Mesenchymal stem cell (in vitro differentiated cells and primary cell): ENCODE measurements at regions not wholly inside any gene's neighbourhood (a gene's known extent, or its start where the extent isn't known, plus 50 kb on each side); places are given as distances from the start of the nearest gene placed in this dataset.

Source experiments
- DNase-seq: peaks from one replicate; pipeline ENCODE4 v3.0.0-alpha.2; 2013
- H2AFZ ChIP-seq: one replicate; pipeline ENCODE4 v1.6.1; 2013; ENCODE audit warnings: low read depth, mild to moderate bottlenecking, control low read depth, inconsistent platforms, low read length, moderate library complexity
- H2AK5ac ChIP-seq: 2 replicates; pipeline ENCODE4 v1.6.1; 2013; ENCODE audit warnings: low read length, moderate library complexity, mild to moderate bottlenecking, inconsistent platforms; ENCODE audit not compliant: severe bottlenecking
- H2BK120ac ChIP-seq: one replicate; pipeline ENCODE4 v1.6.1; 2013; ENCODE audit warnings: low read depth, mild to moderate bottlenecking, inconsistent platforms, low read length, moderate library complexity
- H2BK12ac ChIP-seq, 2 experiments: one replicate each; pipeline ENCODE4 v1.6.1; 2013; ENCODE audit warnings: inconsistent platforms in 2 of 2, low read length in 2 of 2, mild to moderate bottlenecking in 2 of 2, moderate library complexity in 2 of 2, control low read depth in 1 of 2
- H2BK15ac ChIP-seq: one replicate; pipeline ENCODE4 v1.6.1; 2013; ENCODE audit warnings: mild to moderate bottlenecking, low read depth, inconsistent platforms; ENCODE audit not compliant: poor library complexity, severe bottlenecking
- H2BK5ac ChIP-seq: 2 replicates; pipeline ENCODE4 v1.6.1; 2013; ENCODE audit warnings: low read depth, mild to moderate bottlenecking, low read length, control low read depth, inconsistent platforms; ENCODE audit not compliant: poor library complexity, severe bottlenecking
- H3K14ac ChIP-seq, 2 experiments: one replicate each; pipeline ENCODE4 v1.6.1; 2013; ENCODE audit warnings: inconsistent platforms in 2 of 2, low read length in 2 of 2, control low read depth in 1 of 2, mild to moderate bottlenecking in 1 of 2, moderate library complexity in 1 of 2
- H3K18ac ChIP-seq, 2 experiments: one replicate each; pipeline ENCODE4 v1.6.1; 2013; ENCODE audit warnings: inconsistent platforms in 2 of 2, low read length in 2 of 2, control low read depth in 1 of 2, low read depth in 1 of 2, mild to moderate bottlenecking in 1 of 2
- H3K23ac ChIP-seq, 2 experiments: one replicate each; pipeline ENCODE4 v1.6.1; 2013; ENCODE audit warnings: inconsistent platforms in 2 of 2, low read length in 2 of 2, mild to moderate bottlenecking in 2 of 2, moderate library complexity in 2 of 2, control low read depth in 1 of 2
- H3K27ac ChIP-seq: 2 replicates; pipeline ENCODE4 v1.5.1; 2013; ENCODE audit warnings: mild to moderate bottlenecking, moderate library complexity, low read length, control low read depth, inconsistent platforms; ENCODE audit not compliant: poor library complexity, severe bottlenecking
- H3K27me3 ChIP-seq, 2 experiments: 2 replicates each; pipeline versions ENCODE4 v1.6.1 to v1.7.0; 2013; ENCODE audit warnings: low read length in 2 of 2, mild to moderate bottlenecking in 2 of 2, moderate library complexity in 2 of 2, control low read depth in 1 of 2, inconsistent platforms in 1 of 2; ENCODE audit not compliant: control insufficient read depth in 1 of 2, insufficient read depth in 1 of 2
- H3K36me3 ChIP-seq, 2 experiments: 2 replicates each; pipeline versions ENCODE4 v1.6.1 to v1.7.0; 2013; ENCODE audit warnings: low read length in 2 of 2, control low read depth in 1 of 2, inconsistent platforms in 1 of 2, low read depth in 1 of 2, mild to moderate bottlenecking in 1 of 2; ENCODE audit not compliant: insufficient read depth in 2 of 2, control insufficient read depth in 1 of 2
- H3K4ac ChIP-seq, 2 experiments: one replicate each; pipeline ENCODE4 v1.6.1; 2013; ENCODE audit warnings: inconsistent platforms in 2 of 2, low read length in 2 of 2, mild to moderate bottlenecking in 2 of 2, moderate library complexity in 2 of 2, control low read depth in 1 of 2, low read depth in 1 of 2
- H3K4me1 ChIP-seq: 2 replicates; pipeline ENCODE4 v1.6.1; 2013; ENCODE audit warnings: low read depth, low read length, control low read depth; ENCODE audit not compliant: control insufficient read depth, insufficient read depth
- H3K4me2 ChIP-seq: 2 replicates; pipeline ENCODE4 v1.6.1; 2013; ENCODE audit warnings: low read length, mild to moderate bottlenecking, inconsistent platforms; ENCODE audit not compliant: poor library complexity, severe bottlenecking
- H3K4me3 ChIP-seq, 2 experiments: 2 replicates each; pipeline versions ENCODE4 v1.5.1 to v1.7.0; 2013; ENCODE audit warnings: low read length in 2 of 2, mild to moderate bottlenecking in 2 of 2, control low read depth in 1 of 2, low read depth in 1 of 2; ENCODE audit not compliant: insufficient read depth in 1 of 2
- H3K79me1 ChIP-seq: replicated peaks from 2 replicates; pipeline ENCODE4 v1.6.1; 2013; ENCODE audit warnings: mild to moderate bottlenecking, control low read depth, low read length, inconsistent platforms; ENCODE audit not compliant: poor library complexity, severe bottlenecking
- H3K9ac ChIP-seq: 2 replicates; pipeline ENCODE4 v1.7.0; 2013; ENCODE audit warnings: mild to moderate bottlenecking, low read length, moderate library complexity
- H3K9me3 ChIP-seq: 2 replicates; pipeline ENCODE4 v1.7.0; 2013; ENCODE audit warnings: mild to moderate bottlenecking, low read length; ENCODE audit not compliant: control insufficient read depth
- H4K8ac ChIP-seq: one replicate; pipeline ENCODE4 v1.6.1; 2013; ENCODE audit warnings: inconsistent platforms, mild to moderate bottlenecking, low read length, moderate library complexity
- H4K91ac ChIP-seq: one replicate; pipeline ENCODE4 v1.6.1; 2013; ENCODE audit warnings: mild to moderate bottlenecking, low read length, inconsistent platforms
- WGBS: methylation state at CpG from one replicate; pipeline ENCODE4 v1.1.7; 2013; ENCODE audit warnings: mixed read lengths; 5-methylcytosine and 5-hydroxymethylcytosine counted together

DNA sequence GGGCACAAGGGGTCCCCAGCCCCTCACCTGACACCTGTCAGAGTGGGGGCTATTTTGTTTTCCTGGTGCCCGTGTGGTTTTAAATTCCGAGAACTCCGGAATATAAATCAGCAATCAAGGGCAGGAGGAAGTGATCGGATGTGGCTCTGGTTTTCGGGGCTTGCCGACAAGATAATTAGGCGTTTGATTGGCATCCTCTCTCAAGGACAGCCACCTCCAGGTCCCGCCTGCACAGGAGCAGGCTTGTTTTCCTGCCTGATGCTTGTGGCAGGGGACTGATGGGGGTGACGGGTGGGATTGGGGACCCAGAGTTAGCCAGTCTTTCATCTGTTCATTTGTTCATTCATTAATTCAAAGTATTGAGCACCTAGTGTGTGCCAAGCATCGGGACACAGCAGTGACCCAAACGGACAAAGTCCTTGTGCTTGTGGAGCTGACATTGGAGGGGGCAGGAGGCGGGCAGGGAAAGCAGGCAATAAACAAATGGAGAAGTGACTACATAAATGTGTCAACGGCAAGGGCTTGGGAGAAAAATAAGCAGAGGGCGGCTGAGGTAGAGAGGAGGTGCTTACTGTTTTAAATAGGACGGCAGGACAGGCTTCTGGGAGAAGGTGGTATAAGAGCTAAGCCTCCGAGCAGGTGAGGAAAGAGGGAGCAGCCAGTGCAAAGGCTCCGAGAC is 166.5 kb downstream of the PHETA1 start:
- H3K27ac ChIP-seq = no peak overlapping the region
- no peak overlapping the region for H2AFZ ChIP-seq
- no peak overlapping the region for H2BK120ac ChIP-seq
- H3K4me1 ChIP-seq = no peaks in the 10 kb centered on the region
- H3K18ac ChIP-seq = no peak overlapping the region
- H3K4me3 ChIP-seq = no peak overlapping the region
- no peak overlapping the region for H3K23ac ChIP-seq
- H3K9me3 ChIP-seq = no peaks in the 10 kb centered on the region
- H3K27me3 ChIP-seq = peaks cover 6 to 54% of the 10 kb centered on the region in 2 experiments
- H3K4me2 ChIP-seq = no peak overlapping the region
- no peak overlapping the region for H4K91ac ChIP-seq
- no peaks in the 10 kb centered on the region for H3K36me3 ChIP-seq
- no peak overlapping the region for H2BK12ac ChIP-seq
- no peak overlapping the region for H3K9ac ChIP-seq
- 84% methylated on average over 17 of the region's 17 CpGs for whole genome bisulfite sequencing
- no peak overlapping the region for H4K8ac ChIP-seq
- no peak overlapping the region for H3K14ac ChIP-seq
- no peak for DNase-seq
- H3K4ac ChIP-seq = no peak overlapping the region
- H2BK5ac ChIP-seq = no peak overlapping the region
- no peak overlapping the region for H2AK5ac ChIP-seq
- H2BK15ac ChIP-seq = no peak overlapping the region
- no peaks in the 10 kb centered on the region for H3K79me1 ChIP-seq

DNA sequence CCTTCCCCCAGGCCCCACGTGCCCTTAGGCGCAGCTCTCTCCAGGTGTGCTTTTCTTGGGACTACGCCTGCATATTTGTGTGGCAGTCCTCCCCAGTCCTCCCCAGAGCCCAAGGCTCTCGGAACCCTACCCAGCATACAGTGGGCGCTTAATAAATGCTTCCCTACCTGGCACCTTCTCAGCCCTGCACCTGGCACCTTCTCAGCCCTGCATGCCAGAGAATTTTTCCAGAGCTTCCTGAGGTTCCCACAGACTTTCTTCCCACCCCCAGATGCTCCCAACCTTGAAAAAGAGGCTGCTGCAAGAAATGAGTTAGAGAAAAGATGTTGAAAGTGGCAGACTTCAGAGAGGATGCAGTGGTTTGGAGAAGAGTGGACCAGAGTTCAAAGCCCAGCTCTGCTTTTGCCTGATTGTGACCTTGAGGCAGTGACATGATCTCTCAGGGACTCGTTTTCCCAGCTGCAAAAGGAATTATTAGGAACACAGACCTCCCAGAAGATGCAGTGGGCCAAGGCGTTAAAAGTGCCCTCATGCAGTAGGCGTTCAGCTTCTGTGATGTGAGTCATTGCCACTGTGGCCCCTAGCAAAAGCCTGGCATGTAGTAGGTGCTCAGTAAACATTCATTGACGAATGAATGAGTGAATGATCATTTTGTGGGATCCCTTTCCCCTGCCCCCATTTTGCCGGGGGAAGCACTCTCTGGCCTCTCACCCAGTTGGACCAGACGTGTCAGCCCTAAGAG is 167.2 kb downstream of the PHETA1 start:
- Histone ChIP-seq H2BK12ac (no peak overlapping the region), H4K91ac (no peak overlapping the region), H4K8ac (no peak overlapping the region), H3K27me3 (peaks cover 6 to 56% of the 10 kb centered on the region in 2 experiments), H3K18ac (no peak overlapping the region), H2AK5ac (no peak overlapping the region), H3K4me1 (no peaks in the 10 kb centered on the region), H3K9ac (no peak overlapping the region), H3K79me1 (no peaks in the 10 kb centered on the region), H2BK5ac (no peak overlapping the region), H2AFZ (no peak overlapping the region), H2BK15ac (no peak overlapping the region), H3K36me3 (no peaks in the 10 kb centered on the region), H3K4me3 (no peak overlapping the region), H3K14ac (no peak overlapping the region), H2BK120ac (no peak overlapping the region), H3K4ac (no peak overlapping the region), H3K27ac (no peak overlapping the region), H3K23ac (no peak overlapping the region), H3K9me3 (no peaks in the 10 kb centered on the region), H3K4me2 (no peak overlapping the region)
- WGBS = 75% methylated on average over 10 of the region's 11 CpGs
- no peak for DNase-seq

DNA sequence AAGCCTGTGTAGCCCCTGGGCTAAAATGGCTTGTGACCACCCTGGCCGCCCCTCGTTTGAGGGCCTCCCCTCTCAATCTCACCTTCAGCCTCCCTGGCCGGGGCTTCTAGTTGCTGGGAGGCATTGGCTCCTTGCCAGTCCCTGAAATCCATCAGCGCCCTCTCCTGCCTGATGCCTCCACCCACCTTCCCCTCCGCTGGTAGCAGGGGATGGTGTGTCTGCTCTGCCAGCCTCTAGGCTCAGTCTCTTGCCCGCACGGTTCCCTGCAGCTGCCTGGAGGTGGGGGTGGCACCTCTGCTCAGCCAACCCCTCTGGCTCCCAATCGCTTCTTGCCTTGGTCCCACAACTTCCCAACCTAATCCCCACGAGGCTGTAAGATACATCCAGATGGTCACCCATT is 167.9 kb downstream of the PHETA1 start:
- no peak for DNase-seq
- no peak overlapping the region for H2AK5ac ChIP-seq
- H3K14ac ChIP-seq = no peak overlapping the region
- H2AFZ ChIP-seq = no peak overlapping the region
- no peaks in the 10 kb centered on the region for H3K79me1 ChIP-seq
- no peaks in the 10 kb centered on the region for H3K4me1 ChIP-seq
- no peak overlapping the region for H3K4me2 ChIP-seq
- H2BK5ac ChIP-seq = no peak overlapping the region
- no peaks in the 10 kb centered on the region for H3K9me3 ChIP-seq
- H4K8ac ChIP-seq = no peak overlapping the region
- H3K9ac ChIP-seq = no peak overlapping the region
- H3K4me3 ChIP-seq = no peak overlapping the region
- no peak overlapping the region for H4K91ac ChIP-seq
- no peak overlapping the region for H3K27ac ChIP-seq
- H3K4ac ChIP-seq = no peak overlapping the region
- H3K18ac ChIP-seq = no peak overlapping the region
- H3K36me3 ChIP-seq = no peaks in the 10 kb centered on the region
- peaks cover 6 to 62% of the 10 kb centered on the region in 2 experiments for H3K27me3 ChIP-seq
- no peak overlapping the region for H2BK120ac ChIP-seq
- H2BK12ac ChIP-seq = no peak overlapping the region
- H2BK15ac ChIP-seq = no peak overlapping the region
- 77% methylated on average over 9 of the region's 9 CpGs for WGBS
- H3K23ac ChIP-seq = no peak overlapping the region

DNA sequence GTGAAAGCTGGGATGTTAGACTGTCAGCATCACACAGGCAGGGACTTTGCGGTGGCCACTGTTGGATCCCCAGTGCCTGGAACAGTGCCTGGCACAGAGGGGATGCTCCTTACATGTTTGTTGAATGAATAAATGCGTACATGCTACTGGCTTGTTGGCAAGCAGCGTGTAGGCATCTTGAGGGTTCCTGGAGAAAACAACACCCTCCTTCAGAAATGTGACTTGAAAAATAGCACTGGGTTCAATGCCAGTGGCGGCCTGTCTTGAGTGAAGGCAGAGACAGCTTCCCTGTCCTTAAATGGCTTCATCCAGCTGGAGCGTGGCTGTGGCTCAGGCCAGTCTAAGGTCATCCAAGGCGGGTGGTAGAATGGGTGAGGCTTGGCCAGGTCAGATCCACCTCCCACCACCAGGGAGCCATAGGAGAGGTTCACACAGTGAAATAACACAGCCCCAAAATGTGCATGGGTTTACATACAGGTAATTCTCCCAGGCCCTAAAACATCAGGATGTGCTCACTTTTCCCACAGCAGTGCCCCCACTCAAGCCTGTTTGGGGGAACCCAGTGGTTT is 171.4 kb downstream of the PHETA1 start:
- no peak overlapping the region for H3K4me3 ChIP-seq
- no peak overlapping the region for H2BK15ac ChIP-seq
- H3K27me3 ChIP-seq = peaks cover 6 to 78% of the 10 kb centered on the region in 2 experiments
- no peak overlapping the region for H2BK120ac ChIP-seq
- H4K91ac ChIP-seq = no peak overlapping the region
- H4K8ac ChIP-seq = no peak overlapping the region
- no peak overlapping the region for H3K23ac ChIP-seq
- no peaks in the 10 kb centered on the region for H3K79me1 ChIP-seq
- H3K9ac ChIP-seq = no peak overlapping the region
- H3K4me2 ChIP-seq = no peak overlapping the region
- no peak overlapping the region for H3K14ac ChIP-seq
- no peak overlapping the region for H3K27ac ChIP-seq
- no peaks in the 10 kb centered on the region for H3K9me3 ChIP-seq
- H3K36me3 ChIP-seq = no peaks in the 10 kb centered on the region
- H3K18ac ChIP-seq = no peak overlapping the region
- no peak overlapping the region for H2AFZ ChIP-seq
- no peak overlapping the region for H2AK5ac ChIP-seq
- DNase-seq = no peak
- 84% methylated on average over 6 of the region's 6 CpGs for WGBS
- no peak overlapping the region for H3K4ac ChIP-seq
- no peak overlapping the region for H2BK5ac ChIP-seq
- no peaks in the 10 kb centered on the region for H3K4me1 ChIP-seq
- no peak overlapping the region for H2BK12ac ChIP-seq
